Heart left ventricle (tissue), 13 donors: ENCODE measurements at regions not wholly inside any gene's neighbourhood (a gene's known extent, or its start where the extent isn't known, plus 50 kb on each side); places are given as distances from the start of the nearest gene placed in this dataset.

ENCODE experiments used
- CTCF ChIP-seq, 12 donors: fragments of 200-600 bp; sonication (generic) in 4 of 12; IDR thresholded peaks; one replicate each; pipeline versions ENCODE4 v1.5.0 to v1.8.0; 2018 to 2022; ENCODE audit warnings: antibody characterized with exemption in 12 of 12, mild to moderate bottlenecking in 5 of 12
- POLR2A ChIP-seq, 2 donors: fragments of 450-650 bp; IDR thresholded peaks; one replicate each; pipeline ENCODE4 v1.6.1; 2017; ENCODE audit warnings: antibody characterized with exemption in 2 of 2, mild to moderate bottlenecking in 2 of 2, moderate library complexity in 2 of 2
- donor health status: ischemic (EF 13 %, LVEDD 7.1; RV severe dilation, severe dysfunction).
- donor health status: DM: no; HTN: yes; CAD: no.
- donor health status: DM: no; HTN: no; CAD: no.
- donor health status: ischemic (EF 25% LVEDD 6.9; RV normal size, moderate dysfunction).
- donor health status: ischemic (EF 25% LVEDD 5.7; RV mildly dilated, moderate dysfunction).
- donor health status: ischemic (EF 35%, LVEDD 5.7; RV mildly dilated, moderate dysfunction).
- donor health status: nonischemic (EF 11% LVEDD 7.7; RV severe dilation, severe dysfunction).
- donor health status: DM: yes; HTN: yes; CAD: no.
- donor health status: PGD.
- donor health status: ischemic (EF 29% LVEDD 5.4; RV normal size, mild dysfunction).
- donor health status: nonischemic (EF 23%, LVEDD 6.1; RV moderate dilation, normal function).

GRCh38 chr20:22353586-22353985 is 230.8 kb downstream of the FOXA2 start:
- TF ChIP-seq POLR2A (IDR thresholded peaks at IDR 0.05) (no peak), CTCF (IDR thresholded peaks at IDR 0.05) (no peak)
